AG20443 (cell line): ENCODE measurements at regions not wholly inside any gene's neighbourhood (a gene's known extent, or its start where the extent isn't known, plus 50 kb on each side); places are given as distances from the start of the nearest gene placed in this dataset.
A peak's percentile ranks its signal among the peaks of the same experiment; 100 is the strongest.

Experiments
- DNase-seq: peaks from one replicate; pipeline ENCODE4 v3.0.0; 2012; ENCODE audit warnings: low spot score, mixed read lengths

- DNase-seq = no peak
These were observed 127.8 kb downstream of the EMX2 start for GRCh38 chr10:117670116-117670904.

GRCh38 chr10:117673230-117674010, 130.9 kb downstream of the EMX2 start:
- DNase-seq = no peak

- DNase-seq = no peak
These were observed 131.7 kb downstream of the EMX2 start for GRCh38 chr10:117674201-117674600.

- DNase-seq = no peak
These were observed 132.1 kb downstream of the EMX2 start for GRCh38 chr10:117674646-117675045.

GRCh38 chr10:117675514-117676055, 133.0 kb downstream of the EMX2 start:
- DNase-seq = no peak

- no peak for DNase-seq
These were observed 134.7 kb downstream of the EMX2 start for GRCh38 chr10:117677239-117677638.

- DNase-seq = no peak
These were observed 135.4 kb downstream of the EMX2 start for GRCh38 chr10:117677890-117678500.

- DNase-seq = no peak
These were observed 138.1 kb downstream of the EMX2 start for GRCh38 chr10:117680601-117681000.

- DNase-seq = no peak
These were observed 138.6 kb downstream of the EMX2 start for GRCh38 chr10:117681104-117681503.

- peak; percentile 23 for DNase-seq
These were observed 141.6 kb downstream of the EMX2 start for GRCh38 chr10:117684046-117684610.

- peak; percentile 89 for DNase-seq
These were observed 142.2 kb downstream of the EMX2 start for GRCh38 chr10:117684672-117685211.

GRCh38 chr10:117685431-117685830, 142.9 kb downstream of the EMX2 start:
- no peak for DNase-seq

- no peak for DNase-seq
These were observed 144.1 kb downstream of the EMX2 start for GRCh38 chr10:117686606-117687005.

- no peak for DNase-seq
These were observed 145.8 kb downstream of the EMX2 start for GRCh38 chr10:117688358-117688757.

GRCh38 chr10:117689566-117689965, 147.0 kb downstream of the EMX2 start:
- peak; percentile 63 for DNase-seq

GRCh38 chr10:117690359-117690758, 147.8 kb downstream of the EMX2 start:
- DNase-seq = peak; percentile 57

- DNase-seq = no peak
These were observed 151.6 kb downstream of the EMX2 start for GRCh38 chr10:117694190-117694589.

- no peak for DNase-seq
These were observed 154.9 kb downstream of the EMX2 start for GRCh38 chr10:117697402-117697801.

GRCh38 chr10:117698809-117699208, 156.3 kb downstream of the EMX2 start:
- DNase-seq = no peak

- DNase-seq = peak; percentile 72
These were observed 157.0 kb downstream of the EMX2 start for GRCh38 chr10:117699436-117700075.

GRCh38 chr10:117710181-117710798, 167.7 kb downstream of the EMX2 start:
- DNase-seq = no peak
